ENCODE measurements at regions not wholly inside any gene's neighbourhood (a gene's known extent, or its start where the extent isn't known, plus 50 kb on each side); places are given as distances from the start of the nearest gene placed in this dataset.

DNA sequence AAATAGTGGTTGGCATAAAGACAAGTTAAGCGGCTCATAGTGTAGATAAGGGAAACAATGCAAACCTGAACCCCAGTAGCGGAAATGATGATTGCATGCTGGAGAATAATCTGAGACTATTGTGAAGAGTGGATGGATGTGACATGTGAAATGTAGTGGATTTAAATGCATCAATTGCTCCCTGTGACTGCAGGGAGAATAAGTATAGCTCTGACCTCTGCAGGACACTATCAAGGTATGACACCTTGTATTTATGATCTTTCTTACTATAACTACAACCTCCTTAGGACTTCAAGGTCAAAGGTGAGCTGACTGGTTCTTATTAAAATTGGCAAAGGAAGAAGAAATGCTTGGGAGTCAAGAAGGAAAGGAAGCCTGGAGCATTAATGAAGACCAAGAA lies 285.6 kb downstream of the GRIN2B start:
- Histone ChIP-seq H3K4me3 (no peak overlapping the region), H3K27me3 (replicated peaks in 1 of 2; ENCODE audit: control insufficient read depth in 2 of 2, insufficient read depth in 2 of 2, low read length in 1 of 2) (no peaks in the 10 kb centered on the region), H3K4me2 (ENCODE audit: control insufficient read depth, insufficient read depth) (no peak overlapping the region), H3K9ac (ENCODE audit: control insufficient read depth, insufficient read depth, low read length) (no peak overlapping the region), H3K9me3 (replicated peaks; ENCODE audit: control insufficient read depth, insufficient read depth, low read length) (no peaks in the 10 kb centered on the region), H3K36me3 (ENCODE audit: control insufficient read depth in 2 of 2, insufficient read depth in 2 of 2, low read length in 1 of 2) (no peaks in the 10 kb centered on the region), H2AFZ (ENCODE audit: control insufficient read depth, low read depth, low read length) (no peak overlapping the region), H4K20me1 (ENCODE audit: control insufficient read depth, insufficient read depth) (no peaks in the 10 kb centered on the region), H3K79me2 (ENCODE audit: control insufficient read depth, insufficient read depth, low read length) (no peaks in the 10 kb centered on the region), H3K4me1 (ENCODE audit: control insufficient read depth, insufficient read depth, low read length) (no peaks in the 10 kb centered on the region), H3K27ac (ENCODE audit: control insufficient read depth, insufficient read depth) (no peak overlapping the region)
- ChIA-PET CTCF (interaction anchor here (0.7 kb wide), 1 partner anchor 177 kb away, joined by 3 read pairs; no protein-coding TSS in a partner anchor), RAD21 (ENCODE audit: unreplicated experiment) (no interaction called here), POLR2A (no interaction called here), SMC1A (ENCODE audit: uncharacterized antibody, unreplicated experiment) (interaction anchor here (1.0 kb wide), 1 partner anchor 14 kb away, joined by 4 read pairs; no protein-coding TSS in a partner anchor)
- intact Hi-C loops (cut with micrococcal nuclease; ENCODE audit: unreplicated experiment) (no loop called here), in situ Hi-C loops (cut with MboI) (no loop called here)
- BruUV-seq (replicated peaks): no TSS peak
- ATAC-seq (no peak), DNase-seq (ENCODE audit: low read depth, low spot score) (no peak), FAIRE-seq (no peak)
- WGBS (ENCODE audit: insufficient coverage, insufficient replicate concordance, low lambda C conversion rate, missing lambda C conversion rate): 60% methylated on average over 2 of the region's 2 CpGs
- TF ChIP-seq, protein P1, sequence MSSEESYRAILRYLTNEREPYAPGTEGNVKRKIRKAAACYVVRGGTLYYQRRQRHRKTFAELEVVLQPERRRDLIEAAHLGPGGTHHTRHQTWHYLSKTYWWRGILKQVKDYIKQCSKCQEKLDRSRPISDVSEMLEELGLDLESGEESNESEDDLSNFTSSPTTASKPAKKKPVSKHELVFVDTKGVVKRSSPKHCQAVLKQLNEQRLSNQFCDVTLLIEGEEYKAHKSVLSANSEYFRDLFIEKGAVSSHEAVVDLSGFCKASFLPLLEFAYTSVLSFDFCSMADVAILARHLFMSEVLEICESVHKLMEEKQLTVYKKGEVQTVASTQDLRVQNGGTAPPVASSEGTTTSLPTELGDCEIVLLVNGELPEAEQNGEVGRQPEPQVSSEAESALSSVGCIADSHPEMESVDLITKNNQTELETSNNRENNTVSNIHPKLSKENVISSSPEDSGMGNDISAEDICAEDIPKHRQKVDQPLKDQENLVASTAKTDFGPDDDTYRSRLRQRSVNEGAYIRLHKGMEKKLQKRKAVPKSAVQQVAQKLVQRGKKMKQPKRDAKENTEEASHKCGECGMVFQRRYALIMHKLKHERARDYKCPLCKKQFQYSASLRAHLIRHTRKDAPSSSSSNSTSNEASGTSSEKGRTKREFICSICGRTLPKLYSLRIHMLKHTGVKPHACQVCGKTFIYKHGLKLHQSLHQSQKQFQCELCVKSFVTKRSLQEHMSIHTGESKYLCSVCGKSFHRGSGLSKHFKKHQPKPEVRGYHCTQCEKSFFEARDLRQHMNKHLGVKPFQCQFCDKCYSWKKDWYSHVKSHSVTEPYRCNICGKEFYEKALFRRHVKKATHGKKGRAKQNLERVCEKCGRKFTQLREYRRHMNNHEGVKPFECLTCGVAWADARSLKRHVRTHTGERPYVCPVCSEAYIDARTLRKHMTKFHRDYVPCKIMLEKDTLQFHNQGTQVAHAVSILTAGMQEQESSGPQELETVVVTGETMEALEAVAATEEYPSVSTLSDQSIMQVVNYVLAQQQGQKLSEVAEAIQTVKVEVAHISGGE (CRISPR knock-in tag; IDR thresholded peaks at IDR 0.05): no peak
- TF ChIP-seq SMAD5 (IDR thresholded peaks at IDR 0.05; ENCODE audit: low read depth): no peak
- TF ChIP-seq, protein P2, sequence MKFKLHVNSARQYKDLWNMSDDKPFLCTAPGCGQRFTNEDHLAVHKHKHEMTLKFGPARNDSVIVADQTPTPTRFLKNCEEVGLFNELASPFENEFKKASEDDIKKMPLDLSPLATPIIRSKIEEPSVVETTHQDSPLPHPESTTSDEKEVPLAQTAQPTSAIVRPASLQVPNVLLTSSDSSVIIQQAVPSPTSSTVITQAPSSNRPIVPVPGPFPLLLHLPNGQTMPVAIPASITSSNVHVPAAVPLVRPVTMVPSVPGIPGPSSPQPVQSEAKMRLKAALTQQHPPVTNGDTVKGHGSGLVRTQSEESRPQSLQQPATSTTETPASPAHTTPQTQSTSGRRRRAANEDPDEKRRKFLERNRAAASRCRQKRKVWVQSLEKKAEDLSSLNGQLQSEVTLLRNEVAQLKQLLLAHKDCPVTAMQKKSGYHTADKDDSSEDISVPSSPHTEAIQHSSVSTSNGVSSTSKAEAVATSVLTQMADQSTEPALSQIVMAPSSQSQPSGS (IDR thresholded peaks at IDR 0.05; ENCODE audit: low read length): no peak
- TF ChIP-seq, protein P3, sequence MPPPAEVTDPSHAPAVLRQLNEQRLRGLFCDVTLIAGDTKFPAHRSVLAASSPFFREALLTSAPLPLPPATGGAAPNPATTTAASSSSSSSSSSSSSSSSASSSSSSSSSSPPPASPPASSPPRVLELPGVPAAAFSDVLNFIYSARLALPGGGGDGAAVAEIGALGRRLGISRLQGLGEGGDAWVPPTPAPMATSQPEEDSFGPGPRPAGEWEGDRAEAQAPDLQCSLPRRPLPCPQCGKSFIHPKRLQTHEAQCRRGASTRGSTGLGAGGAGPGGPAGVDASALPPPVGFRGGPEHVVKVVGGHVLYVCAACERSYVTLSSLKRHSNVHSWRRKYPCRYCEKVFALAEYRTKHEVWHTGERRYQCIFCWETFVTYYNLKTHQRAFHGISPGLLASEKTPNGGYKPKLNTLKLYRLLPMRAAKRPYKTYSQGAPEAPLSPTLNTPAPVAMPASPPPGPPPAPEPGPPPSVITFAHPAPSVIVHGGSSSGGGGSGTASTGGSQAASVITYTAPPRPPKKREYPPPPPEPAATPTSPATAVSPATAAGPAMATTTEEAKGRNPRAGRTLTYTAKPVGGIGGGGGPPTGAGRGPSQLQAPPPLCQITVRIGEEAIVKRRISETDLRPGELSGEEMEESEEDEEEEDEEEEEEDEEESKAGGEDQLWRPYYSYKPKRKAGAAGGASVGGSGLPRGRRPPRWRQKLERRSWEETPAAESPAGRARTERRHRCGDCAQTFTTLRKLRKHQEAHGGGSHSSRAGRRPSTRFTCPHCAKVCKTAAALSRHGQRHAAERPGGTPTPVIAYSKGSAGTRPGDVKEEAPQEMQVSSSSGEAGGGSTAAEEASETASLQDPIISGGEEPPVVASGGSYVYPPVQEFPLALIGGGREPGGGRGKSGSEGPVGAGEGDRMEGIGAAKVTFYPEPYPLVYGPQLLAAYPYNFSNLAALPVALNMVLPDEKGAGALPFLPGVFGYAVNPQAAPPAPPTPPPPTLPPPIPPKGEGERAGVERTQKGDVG (CRISPR knock-in tag; IDR thresholded peaks at IDR 0.05): no peak
- no peak for TF ChIP-seq BHLHE40 (IDR thresholded peaks at IDR 0.05; ENCODE audit: borderline replicate concordance in 1 of 2, low read depth in 2 of 2, low read length in 1 of 2)
- TF ChIP-seq BRCA1 (IDR thresholded peaks at IDR 0.05; ENCODE audit: low read depth, low read length): no peak
- TF ChIP-seq RUNX3 (IDR thresholded peaks at IDR 0.05; ENCODE audit: low read length): no peak
- TF ChIP-seq LARP7 (IDR thresholded peaks at IDR 0.05): no peak
- TF ChIP-seq TCF12 (IDR thresholded peaks at IDR 0.05; ENCODE audit: low read depth, low read length): no peak
- no peak for TF ChIP-seq SRF (IDR thresholded peaks at IDR 0.05; ENCODE audit: low read depth in 2 of 2, low read length in 2 of 2)
- TF ChIP-seq, protein P4, sequence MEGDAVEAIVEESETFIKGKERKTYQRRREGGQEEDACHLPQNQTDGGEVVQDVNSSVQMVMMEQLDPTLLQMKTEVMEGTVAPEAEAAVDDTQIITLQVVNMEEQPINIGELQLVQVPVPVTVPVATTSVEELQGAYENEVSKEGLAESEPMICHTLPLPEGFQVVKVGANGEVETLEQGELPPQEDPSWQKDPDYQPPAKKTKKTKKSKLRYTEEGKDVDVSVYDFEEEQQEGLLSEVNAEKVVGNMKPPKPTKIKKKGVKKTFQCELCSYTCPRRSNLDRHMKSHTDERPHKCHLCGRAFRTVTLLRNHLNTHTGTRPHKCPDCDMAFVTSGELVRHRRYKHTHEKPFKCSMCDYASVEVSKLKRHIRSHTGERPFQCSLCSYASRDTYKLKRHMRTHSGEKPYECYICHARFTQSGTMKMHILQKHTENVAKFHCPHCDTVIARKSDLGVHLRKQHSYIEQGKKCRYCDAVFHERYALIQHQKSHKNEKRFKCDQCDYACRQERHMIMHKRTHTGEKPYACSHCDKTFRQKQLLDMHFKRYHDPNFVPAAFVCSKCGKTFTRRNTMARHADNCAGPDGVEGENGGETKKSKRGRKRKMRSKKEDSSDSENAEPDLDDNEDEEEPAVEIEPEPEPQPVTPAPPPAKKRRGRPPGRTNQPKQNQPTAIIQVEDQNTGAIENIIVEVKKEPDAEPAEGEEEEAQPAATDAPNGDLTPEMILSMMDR (IDR thresholded peaks at IDR 0.05 in 2 of 3, conservative IDR thresholded peaks at IDR 0.05 in 1 of 3; ENCODE audit: control insufficient read depth in 2 of 3, extremely low read depth in 1 of 3, insufficient read depth in 1 of 3, low read depth in 3 of 3, low read length in 3 of 3): no peak
- no peak for TF ChIP-seq FOS (IDR thresholded peaks at IDR 0.05; ENCODE audit: borderline replicate concordance, extremely low read depth, insufficient read length)

Data from GM12878 (cell line).